DMS 273 (cell line): ENCODE measurements at regions not wholly inside any gene's neighbourhood (a gene's known extent, or its start where the extent isn't known, plus 50 kb on each side); places are given as distances from the start of the nearest gene placed in this dataset.

Experiments used
- DNase-seq: peaks from one replicate; lab custom pipeline; 2025; ENCODE audit not compliant: unreplicated experiment; lab: John Stamatoyannopoulos, UW

GRCh38 chr5:129322968-129323367 is 137.1 kb upstream of the ADAMTS19 start:
- no peak for DNase-seq

GRCh38 chr5:129341306-129341705 is 118.8 kb upstream of the ADAMTS19 start:
- no peak for DNase-seq

GRCh38 chr5:129342796-129343195 is 117.3 kb upstream of the ADAMTS19 start:
- DNase-seq: no peak

GRCh38 chr5:129345213-129345924 is 114.7 kb upstream of the ADAMTS19 start:
- DNase-seq: no peak

GRCh38 chr5:129356846-129357245 is 103.3 kb upstream of the ADAMTS19 start:
- DNase-seq: no peak

- no peak for DNase-seq
These were observed 102.0 kb upstream of the ADAMTS19 start for GRCh38 chr5:129358069-129358468.

GRCh38 chr5:129359450-129359849 is 100.6 kb upstream of the ADAMTS19 start:
- no peak for DNase-seq

- DNase-seq: peak; percentile 20
These were observed 98.6 kb upstream of the ADAMTS19 start for GRCh38 chr5:129361441-129362025.

- no peak for DNase-seq
These were observed 97.6 kb upstream of the ADAMTS19 start for GRCh38 chr5:129362456-129362855.

- no peak for DNase-seq
These were observed 96.1 kb upstream of the ADAMTS19 start for GRCh38 chr5:129363991-129364390.

GRCh38 chr5:129367883-129368282 is 92.2 kb upstream of the ADAMTS19 start:
- no peak for DNase-seq

- DNase-seq: no peak
These were observed 88.1 kb upstream of the ADAMTS19 start for GRCh38 chr5:129372025-129372424.

- no peak for DNase-seq
These were observed 82.6 kb upstream of the ADAMTS19 start for GRCh38 chr5:129377504-129377903.

GRCh38 chr5:129378961-129379360 is 81.1 kb upstream of the ADAMTS19 start:
- no peak for DNase-seq

GRCh38 chr5:129379406-129379805 is 80.7 kb upstream of the ADAMTS19 start:
- no peak for DNase-seq

GRCh38 chr5:129382921-129383672 is 77.0 kb upstream of the ADAMTS19 start:
- no peak for DNase-seq

- DNase-seq: no peak
These were observed 75.9 kb upstream of the ADAMTS19 start for GRCh38 chr5:129384193-129384592.

- DNase-seq: no peak
These were observed 75.4 kb upstream of the ADAMTS19 start for GRCh38 chr5:129384736-129385135.

GRCh38 chr5:129387944-129388343 is 72.2 kb upstream of the ADAMTS19 start:
- no peak for DNase-seq

- no peak for DNase-seq
These were observed 67.4 kb upstream of the ADAMTS19 start for GRCh38 chr5:129392681-129393080.

GRCh38 chr5:129395247-129395646 is 64.9 kb upstream of the ADAMTS19 start:
- no peak for DNase-seq

- no peak for DNase-seq
These were observed 61.9 kb upstream of the ADAMTS19 start for GRCh38 chr5:129398026-129398678.
